B cell (primary cell): ENCODE measurements at regions not wholly inside any gene's neighbourhood (a gene's known extent, or its start where the extent isn't known, plus 50 kb on each side); places are given as distances from the start of the nearest gene placed in this dataset.

Experiments
- ATAC-seq: fragments of 200-7000 bp; cut with Tn5 transposase; one replicate; pipeline ENCODE4 v1.10.0; 2021; ENCODE audit warnings: low read depth, mild to moderate bottlenecking, moderate number of reproducible peaks, moderate library complexity
- CTCF ChIA-PET: fragments of 350-600 bp; sonication (Branson Sonifier 250); formaldehyde crosslinking; loops from one replicate; lab custom pipeline; 2021; ENCODE audit warnings: antibody characterized with exemption, inconsistent platforms; lab: Charles Lee
- POLR2A ChIA-PET: fragments of 350-600 bp; sonication (Branson Sonifier 250); formaldehyde crosslinking; loops from one replicate; lab custom pipeline; 2021; ENCODE audit warnings: antibody characterized with exemption; lab: Charles Lee
- DNase-seq: peaks from one replicate; pipeline ENCODE4 v3.0.0; 2013
- H2AFZ ChIP-seq: 2 replicates; pipeline ENCODE4 v1.6.1; 2012; ENCODE audit warnings: mild to moderate bottlenecking, low read depth, low read length; ENCODE audit not compliant: insufficient read depth, poor library complexity, severe bottlenecking
- H3K27ac ChIP-seq, 2 donors: 1 replicate in 1 of 2; 2 replicates in 1 of 2; pipeline ENCODE4 v1.5.1; 2012 to 2013; ENCODE audit warnings: low read length in 2 of 2, mild to moderate bottlenecking in 2 of 2, moderate library complexity in 1 of 2
- H3K27me3 ChIP-seq, 4 experiments: fragments of 200-600 bp in 1 of 4; sonication (generic) in 1 of 4; replicated peaks in 1 of 4; 1 replicate in 2 of 4; 2 replicates in 2 of 4; pipeline versions ENCODE4 v1.6.1 to v1.7.0; 2013 to 2016; ENCODE audit warnings: low read length in 3 of 4, mild to moderate bottlenecking in 2 of 4, mixed read lengths in 1 of 4, moderate library complexity in 1 of 4; ENCODE audit not compliant: insufficient read depth in 4 of 4, control insufficient read depth in 3 of 4; ENCODE audit errors: control extremely low read depth in 1 of 4
- H3K36me3 ChIP-seq, 2 experiments: replicated peaks in 1 of 2; 1 replicate in 1 of 2; 2 replicates in 1 of 2; pipeline versions ENCODE4 v1.6.1 to v1.7.1; 2013; ENCODE audit warnings: low read length in 1 of 2; ENCODE audit not compliant: insufficient read depth in 2 of 2, control insufficient read depth in 1 of 2; ENCODE audit errors: control extremely low read depth in 1 of 2, extremely low read depth in 1 of 2
- H3K4me1 ChIP-seq, 2 donors: fragments of 200-600 bp in 1 of 2; sonication (generic) in 1 of 2; 1 replicate in 1 of 2; 2 replicates in 1 of 2; pipeline versions ENCODE4 v1.5.1 to v1.6.1; 2013 to 2017; ENCODE audit warnings: low read length in 2 of 2; ENCODE audit not compliant: control insufficient read depth in 2 of 2, insufficient read depth in 2 of 2
- H3K4me2 ChIP-seq: replicated peaks from 2 replicates; pipeline ENCODE3; 2012; ENCODE audit warnings: mild to moderate bottlenecking, low read depth, low read length; ENCODE audit not compliant: poor library complexity, severe bottlenecking
- H3K4me3 ChIP-seq, 5 experiments: fragments of 200-600 bp in 1 of 5; sonication (generic) in 1 of 5; 1 replicate in 3 of 5; 2 replicates in 2 of 5; pipeline versions ENCODE4 v1.5.1 to v1.7.0; 2011 to 2016; ENCODE audit warnings: low read length in 4 of 5, mild to moderate bottlenecking in 4 of 5, low read depth in 2 of 5, control low read depth in 1 of 5, moderate library complexity in 1 of 5; ENCODE audit not compliant: insufficient read depth in 1 of 5; ENCODE audit errors: control extremely low read depth in 1 of 5, extremely low read depth in 1 of 5
- H3K79me2 ChIP-seq: fragments of 200-600 bp; sonication (generic); one replicate; pipeline ENCODE4 v1.6.0; 2016; ENCODE audit warnings: low read length; ENCODE audit not compliant: control insufficient read depth, insufficient read depth
- H3K9ac ChIP-seq: fragments of 200-600 bp; sonication (generic); 2 replicates; pipeline ENCODE4 v1.6.1; 2017; ENCODE audit warnings: mild to moderate bottlenecking, low read length, moderate library complexity
- H3K9me3 ChIP-seq, 3 donors: one replicate each; pipeline versions ENCODE4 v1.6.1 to v1.7.1; 2013; ENCODE audit warnings: low read length in 2 of 3; ENCODE audit not compliant: control insufficient read depth in 2 of 3, insufficient read depth in 1 of 3; ENCODE audit errors: control extremely low read depth in 1 of 3
- H4K20me1 ChIP-seq: 2 replicates; pipeline ENCODE4 v1.6.0; 2012; ENCODE audit warnings: mild to moderate bottlenecking, low read length; ENCODE audit not compliant: insufficient read depth, control insufficient read depth, poor library complexity, severe bottlenecking
- H3K27ac Mint-ChIP-seq: one replicate; pipeline ENCODE4 v1.8.0; 2021; ENCODE audit warnings: mixed read lengths
- H3K27me3 Mint-ChIP-seq: one replicate; pipeline ENCODE4 v1.8.0; 2021; ENCODE audit warnings: mixed read lengths
- H3K4me1 Mint-ChIP-seq: one replicate; pipeline ENCODE4 v1.8.0; 2021; ENCODE audit warnings: mixed read lengths
- H3K4me3 Mint-ChIP-seq: one replicate; pipeline ENCODE4 v1.8.0; 2021; ENCODE audit warnings: mixed read lengths
- H3K9me3 Mint-ChIP-seq: one replicate; pipeline ENCODE4 v1.8.0; 2022; ENCODE audit warnings: mixed read lengths; ENCODE audit not compliant: insufficient read depth
- EZH2 ChIP-seq: IDR thresholded peaks from 2 replicates; pipeline ENCODE4 v1.6.1; 2012; ENCODE audit warnings: borderline replicate concordance, low read depth, mild to moderate bottlenecking, moderate library complexity, low read length; ENCODE audit not compliant: insufficient read depth, poor library complexity, severe bottlenecking
- WGBS: methylation state at CpG from one replicate; pipeline ENCODE4 v1.1.5; 2013; ENCODE audit warnings: missing lambda C conversion rate; ENCODE audit not compliant: insufficient coverage; 5-methylcytosine and 5-hydroxymethylcytosine counted together
- intact Hi-C: fragments of 100-400 bp; cut with micrococcal nuclease; formaldehyde crosslinking; loops from one replicate; pipeline ENCODE4 v1.10.0; 2022
- TF ChIP-seq, protein P1 (sequence below): fragments of 200-600 bp; IDR thresholded peaks from one replicate; pipeline ENCODE4 v1.8.0; 2022; ENCODE audit warnings: antibody characterized with exemption, mild to moderate bottlenecking

- peaks cover 0 to 1% (median 0%) of the 10 kb centered on the region in 3 donors for H3K9me3 ChIP-seq
- no peak for DNase-seq
- no peaks in the 10 kb centered on the region for H3K27me3 ChIP-seq
- H3K27ac Mint-ChIP-seq: no peak overlapping the region
- H3K4me1 ChIP-seq: no peaks in the 10 kb centered on the region
- TF ChIP-seq, protein P1, sequence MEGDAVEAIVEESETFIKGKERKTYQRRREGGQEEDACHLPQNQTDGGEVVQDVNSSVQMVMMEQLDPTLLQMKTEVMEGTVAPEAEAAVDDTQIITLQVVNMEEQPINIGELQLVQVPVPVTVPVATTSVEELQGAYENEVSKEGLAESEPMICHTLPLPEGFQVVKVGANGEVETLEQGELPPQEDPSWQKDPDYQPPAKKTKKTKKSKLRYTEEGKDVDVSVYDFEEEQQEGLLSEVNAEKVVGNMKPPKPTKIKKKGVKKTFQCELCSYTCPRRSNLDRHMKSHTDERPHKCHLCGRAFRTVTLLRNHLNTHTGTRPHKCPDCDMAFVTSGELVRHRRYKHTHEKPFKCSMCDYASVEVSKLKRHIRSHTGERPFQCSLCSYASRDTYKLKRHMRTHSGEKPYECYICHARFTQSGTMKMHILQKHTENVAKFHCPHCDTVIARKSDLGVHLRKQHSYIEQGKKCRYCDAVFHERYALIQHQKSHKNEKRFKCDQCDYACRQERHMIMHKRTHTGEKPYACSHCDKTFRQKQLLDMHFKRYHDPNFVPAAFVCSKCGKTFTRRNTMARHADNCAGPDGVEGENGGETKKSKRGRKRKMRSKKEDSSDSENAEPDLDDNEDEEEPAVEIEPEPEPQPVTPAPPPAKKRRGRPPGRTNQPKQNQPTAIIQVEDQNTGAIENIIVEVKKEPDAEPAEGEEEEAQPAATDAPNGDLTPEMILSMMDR: no peak
- no peak for TF ChIP-seq EZH2
- H3K4me2 ChIP-seq: no peak overlapping the region
- ChIA-PET POLR2A (no interaction called here), CTCF (no interaction called here)
- no peaks in the 10 kb centered on the region for H3K36me3 ChIP-seq
- no peaks in the 10 kb centered on the region for H4K20me1 ChIP-seq
- peaks cover 3% of the 10 kb centered on the region for H3K9me3 Mint-ChIP-seq
- no peak overlapping the region for H3K4me3 ChIP-seq
- H3K27ac ChIP-seq: no peak overlapping the region
- H3K9ac ChIP-seq: no peak overlapping the region
- H3K4me1 Mint-ChIP-seq: no peaks in the 10 kb centered on the region
- no peak overlapping the region for H2AFZ ChIP-seq
- intact Hi-C loops: no loop called here
- no peaks in the 10 kb centered on the region for H3K27me3 Mint-ChIP-seq
- no peak overlapping the region for H3K4me3 Mint-ChIP-seq
- H3K79me2 ChIP-seq: no peaks in the 10 kb centered on the region
- ATAC-seq: no peak
Measured at GRCh38 chr3:80357761-80358160, 590.0 kb upstream of the ROBO1 start.

GRCh38 chr3:80355144-80355543, 587.3 kb upstream of the ROBO1 start:
- Histone ChIP-seq H4K20me1 (no peaks in the 10 kb centered on the region), H3K27me3 (no peaks in the 10 kb centered on the region), H3K36me3 (no peaks in the 10 kb centered on the region), H3K9me3 (peaks cover 0 to 1% (median 0%) of the 10 kb centered on the region in 3 donors), H3K4me1 (no peaks in the 10 kb centered on the region), H3K9ac (no peak overlapping the region), H3K4me3 (no peak overlapping the region), H2AFZ (no peak overlapping the region), H3K4me2 (no peak overlapping the region), H3K27ac (no peak overlapping the region), H3K79me2 (no peaks in the 10 kb centered on the region)
- no peaks in the 10 kb centered on the region for H3K4me1 Mint-ChIP-seq
- ChIA-PET CTCF (no interaction called here), POLR2A (no interaction called here)
- H3K9me3 Mint-ChIP-seq: peaks cover 3% of the 10 kb centered on the region
- intact Hi-C loops: no loop called here
- 63% methylated on average over 5 of the region's 5 CpGs for WGBS
- no peak for TF ChIP-seq EZH2
- TF ChIP-seq, protein P1: no peak
- H3K27ac Mint-ChIP-seq: no peak overlapping the region
- no peak for ATAC-seq
- no peak for DNase-seq
- no peak overlapping the region for H3K4me3 Mint-ChIP-seq
- no peaks in the 10 kb centered on the region for H3K27me3 Mint-ChIP-seq
